NAMALWA (cell line): ENCODE measurements at regions not wholly inside any gene's neighbourhood (a gene's known extent, or its start where the extent isn't known, plus 50 kb on each side); places are given as distances from the start of the nearest gene placed in this dataset.

ENCODE experiments used
- DNase-seq: peaks from one replicate; pipeline ENCODE4 v3.0.0-alpha.2; 2015; ENCODE audit warnings: low spot score

DNA sequence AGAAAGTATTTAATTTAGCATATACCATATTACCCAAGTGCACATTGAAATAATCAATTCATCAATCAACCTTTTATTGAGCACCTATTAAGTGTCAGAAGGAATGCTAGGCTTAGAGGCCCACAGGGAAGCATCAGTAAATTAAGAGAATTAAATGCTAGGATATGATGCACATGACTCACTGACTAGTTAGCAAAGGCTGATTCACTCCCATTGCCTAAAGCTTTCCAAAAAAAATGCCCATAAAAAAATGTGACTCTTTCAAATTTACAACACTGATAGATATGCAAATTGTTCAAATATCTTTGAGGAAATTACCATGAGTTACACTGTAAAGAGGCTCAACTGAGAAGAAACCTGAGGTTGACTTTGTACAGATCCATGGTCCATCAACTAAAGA, 883.3 kb downstream of the CDH11 start:
- DNase-seq = no peak

DNA sequence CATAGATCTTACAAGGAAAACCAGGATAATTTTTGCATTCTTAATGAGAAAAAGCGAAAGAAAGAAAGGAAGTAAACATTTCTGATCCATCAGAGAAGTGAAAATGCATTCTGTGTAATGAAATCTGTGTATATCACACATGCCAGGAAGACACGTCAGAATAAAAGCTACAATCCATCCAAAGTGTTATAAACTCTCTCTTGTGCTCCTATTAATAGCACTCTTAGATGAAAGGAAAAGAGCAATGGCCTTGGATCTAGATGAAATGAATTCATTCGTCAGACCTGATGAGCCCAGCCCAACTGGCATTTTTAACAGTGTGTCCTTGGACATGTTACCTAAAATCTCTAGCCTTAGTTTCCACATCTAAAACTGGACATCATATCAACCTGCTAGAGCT, 885.5 kb downstream of the CDH11 start:
- DNase-seq = no peak

DNA sequence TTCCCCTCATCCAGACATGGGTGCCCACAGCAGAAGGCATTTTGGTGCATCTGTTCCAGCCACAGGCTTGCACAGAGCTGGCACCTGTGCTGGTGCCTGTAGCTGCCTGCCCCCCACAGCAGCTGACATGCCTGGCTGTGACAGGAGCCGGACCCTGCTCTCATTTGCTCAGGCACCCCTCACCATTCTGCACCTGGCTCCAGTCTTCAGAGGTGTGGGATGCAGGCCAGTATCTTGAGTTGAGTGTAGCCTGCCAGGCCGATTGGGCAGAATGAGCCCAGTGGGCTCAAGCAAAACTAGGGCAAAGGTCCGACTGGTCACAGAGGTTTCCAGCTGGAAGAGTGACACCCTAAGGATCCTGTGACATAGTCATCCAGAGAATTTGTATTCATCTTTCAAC, 887.7 kb downstream of the CDH11 start:
- no peak for DNase-seq

DNA sequence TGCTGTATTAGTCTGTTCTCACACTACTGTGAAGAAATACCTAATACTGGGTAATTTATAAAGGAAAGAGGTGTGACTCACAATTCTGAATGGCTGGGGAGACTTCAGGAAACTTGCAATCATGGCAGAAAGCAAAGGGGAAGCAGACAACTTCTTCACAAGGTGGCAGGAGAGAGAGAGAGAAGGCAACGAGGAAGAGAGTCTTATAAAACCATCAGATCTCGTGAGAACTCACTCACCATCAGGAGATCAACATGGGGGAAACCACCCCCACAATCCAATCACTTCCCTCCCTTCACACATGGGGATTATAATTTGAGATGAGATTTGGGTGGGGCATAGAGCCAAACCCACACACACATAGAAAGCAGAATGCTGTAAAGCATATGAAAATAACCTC, 896.2 kb downstream of the CDH11 start:
- peak; percentile 11 for DNase-seq

DNA sequence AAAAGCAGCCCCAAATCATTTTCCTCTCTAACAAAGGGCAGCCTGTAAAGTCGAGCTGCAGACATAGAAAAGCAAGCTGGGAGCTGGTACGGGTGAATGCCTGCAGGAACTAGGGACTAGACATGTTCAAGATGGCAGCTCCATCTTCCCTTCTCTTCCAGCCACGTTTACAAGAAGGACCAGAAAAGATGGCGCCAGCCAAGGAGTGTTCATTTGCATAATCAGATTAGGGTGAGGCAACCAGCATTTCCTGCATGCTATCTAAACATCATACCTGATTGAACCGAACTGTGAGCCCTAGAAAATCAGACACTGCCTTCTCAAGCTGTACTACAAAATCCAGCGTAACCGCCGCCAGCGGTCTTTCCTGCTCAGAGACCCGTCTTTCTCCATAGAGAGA, 896.8 kb downstream of the CDH11 start:
- DNase-seq = no peak

DNA sequence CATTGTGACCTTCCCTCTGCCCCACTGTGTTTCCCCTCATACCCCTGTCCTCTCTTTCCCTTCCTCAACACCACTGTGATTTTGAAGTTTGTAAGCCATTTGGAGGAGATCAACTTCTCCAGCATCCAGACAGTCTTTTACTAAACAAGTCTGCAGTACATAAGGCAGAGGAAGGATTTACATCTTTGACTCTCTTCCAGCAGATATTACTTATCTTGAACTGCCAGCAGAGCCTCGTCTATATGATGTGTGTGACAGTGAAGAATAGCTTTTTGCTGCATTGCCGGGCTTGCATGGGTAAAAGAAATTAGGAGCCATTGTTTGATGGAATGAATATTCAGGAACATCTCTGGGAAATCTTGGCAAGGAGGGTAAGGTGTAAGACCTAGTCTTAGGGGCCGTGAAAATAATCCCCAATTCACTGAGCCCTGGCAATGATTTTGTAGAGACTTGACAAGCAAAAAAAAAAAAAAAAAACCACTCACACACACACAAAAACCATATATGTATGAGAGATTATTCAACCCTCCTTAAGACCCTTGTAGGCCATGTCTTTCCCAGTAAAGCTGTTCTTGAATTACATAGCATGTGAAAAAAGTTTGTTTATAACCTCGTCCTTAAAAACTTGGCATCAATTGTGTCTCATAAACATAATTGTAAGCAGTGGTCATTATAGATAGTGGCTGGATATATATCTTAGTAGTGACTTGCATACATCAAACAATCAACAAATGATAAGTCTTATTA, 903.9 kb downstream of the CDH11 start:
- DNase-seq = no peak

DNA sequence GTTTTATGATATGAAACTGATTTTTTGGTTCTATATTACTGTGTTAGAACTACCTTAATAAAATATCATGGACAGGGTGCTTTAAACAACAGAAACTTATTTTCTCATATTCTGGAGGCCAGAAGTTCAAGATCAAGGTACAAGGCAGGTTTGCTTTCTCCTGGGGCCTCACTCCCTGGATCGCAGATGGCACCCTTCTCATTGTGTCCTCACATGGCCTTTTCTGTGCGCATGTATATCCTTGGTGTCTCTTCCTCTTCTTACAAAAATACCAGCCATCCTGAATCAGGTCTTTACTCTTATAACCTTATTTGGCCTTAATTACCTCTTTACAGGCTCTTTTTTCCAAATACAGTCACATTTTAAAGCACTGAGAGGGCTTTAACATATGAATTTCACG, 906.1 kb downstream of the CDH11 start:
- DNase-seq = no peak

DNA sequence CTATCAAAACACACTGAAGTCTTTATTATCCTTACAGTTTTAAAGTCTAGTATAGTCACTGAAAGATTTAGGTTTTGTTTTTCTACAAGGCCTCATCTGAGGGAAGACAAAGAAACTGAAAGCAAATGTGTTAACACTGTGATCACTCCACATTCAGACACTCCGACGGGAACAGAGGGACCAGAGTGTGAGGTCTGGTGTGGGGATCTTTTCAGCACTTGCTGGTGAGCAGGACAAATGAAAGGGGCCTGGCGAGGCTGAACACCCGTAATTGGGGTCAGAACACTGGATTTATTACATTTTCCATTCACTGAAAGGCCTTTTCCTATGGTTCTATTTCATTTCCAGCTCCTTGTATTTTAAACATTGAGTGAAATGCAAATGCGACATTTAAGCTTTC, 910.5 kb downstream of the CDH11 start:
- DNase-seq = no peak

DNA sequence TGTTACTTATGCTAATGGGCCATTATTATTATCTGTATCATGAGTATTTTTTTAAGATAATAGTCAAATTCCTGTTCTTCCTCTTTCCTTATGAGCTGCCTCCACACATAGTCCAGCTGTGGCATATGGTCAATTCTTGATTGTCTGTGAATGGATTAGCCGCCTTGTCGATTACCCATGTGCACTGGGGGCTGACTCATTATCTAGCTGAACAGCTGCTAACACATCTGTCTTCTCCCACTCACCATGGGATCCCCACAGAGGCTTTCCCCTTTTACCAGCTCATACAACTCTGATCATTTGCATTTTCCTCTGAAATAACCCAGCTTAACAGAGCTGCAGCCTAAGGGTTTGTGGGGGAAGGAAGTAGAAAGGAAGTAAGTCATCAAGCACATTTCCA, 915.0 kb downstream of the CDH11 start:
- peak; percentile 34 for DNase-seq

DNA sequence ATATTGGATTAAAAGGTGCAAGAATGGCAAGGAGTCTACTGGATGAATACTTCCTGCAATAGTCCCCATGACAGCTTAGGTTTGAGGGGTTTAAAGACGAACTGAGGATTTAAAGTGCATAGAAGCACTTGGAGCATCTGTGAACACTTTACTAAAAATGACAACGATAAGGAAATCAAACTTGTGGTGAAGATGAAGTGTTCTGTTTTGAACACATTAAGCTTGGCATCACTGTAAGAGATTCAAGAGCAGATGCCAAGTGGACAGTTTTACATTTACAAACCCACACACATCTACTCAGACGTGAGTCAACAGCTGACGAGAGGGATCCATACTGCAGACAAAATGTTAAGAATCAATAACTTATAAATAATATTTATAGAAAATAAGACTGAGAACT, 918.7 kb downstream of the CDH11 start:
- DNase-seq = no peak

DNA sequence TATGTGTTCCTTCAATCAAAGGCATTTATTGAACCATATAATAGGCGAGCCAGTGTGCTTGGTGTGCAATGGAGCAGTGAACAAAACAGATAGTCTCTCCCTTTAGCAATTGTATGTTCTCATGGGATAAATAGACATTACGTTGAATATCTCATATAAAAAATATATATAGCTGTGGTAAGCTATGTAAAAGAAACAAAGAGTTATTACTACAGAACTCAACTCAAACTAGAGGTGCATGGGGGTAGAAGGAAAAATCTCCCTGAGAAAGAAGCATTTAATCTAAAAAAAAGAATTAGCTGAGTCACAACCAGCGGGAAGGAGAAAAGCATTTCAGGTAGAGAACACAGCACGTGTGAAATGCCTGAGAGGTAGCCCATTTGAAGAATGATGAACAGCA, 919.3 kb downstream of the CDH11 start:
- DNase-seq = no peak

DNA sequence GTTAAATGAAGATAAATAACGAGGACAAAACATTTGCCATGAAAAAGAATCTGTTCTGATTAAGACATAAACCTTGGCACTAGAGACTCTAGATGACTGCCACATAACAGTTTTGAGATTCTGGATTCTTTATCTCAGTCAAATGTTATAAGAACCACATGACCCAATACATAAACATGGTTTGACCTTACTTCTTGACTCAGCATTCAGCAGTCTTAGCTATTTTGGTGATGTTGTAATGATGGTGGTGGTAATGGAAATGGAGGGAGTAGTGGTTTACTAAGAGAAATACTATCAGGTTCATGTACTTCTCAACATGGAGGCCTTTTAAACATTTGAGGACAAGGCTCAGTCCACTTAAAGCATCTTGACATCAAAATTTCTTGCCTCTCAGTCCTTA, 925.4 kb downstream of the CDH11 start:
- no peak for DNase-seq

DNA sequence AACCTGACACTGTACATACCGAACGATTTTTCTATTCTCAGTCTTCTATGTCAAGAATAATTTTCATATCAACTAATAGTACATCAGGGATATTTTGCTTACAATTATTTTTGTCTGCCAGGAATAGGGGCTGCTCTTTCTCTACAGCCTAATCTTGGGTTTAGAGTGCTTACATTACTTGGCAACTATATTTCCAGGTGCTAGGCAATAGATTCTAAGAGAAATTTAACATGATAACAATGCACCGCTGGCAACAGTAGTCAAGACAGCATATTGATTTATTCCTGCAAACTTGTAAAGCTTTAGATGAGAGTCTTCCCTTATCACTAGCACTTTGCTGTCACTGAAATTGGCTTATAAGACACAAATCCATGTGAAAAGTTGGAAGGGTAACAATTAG, 935.9 kb downstream of the CDH11 start:
- DNase-seq = no peak

DNA sequence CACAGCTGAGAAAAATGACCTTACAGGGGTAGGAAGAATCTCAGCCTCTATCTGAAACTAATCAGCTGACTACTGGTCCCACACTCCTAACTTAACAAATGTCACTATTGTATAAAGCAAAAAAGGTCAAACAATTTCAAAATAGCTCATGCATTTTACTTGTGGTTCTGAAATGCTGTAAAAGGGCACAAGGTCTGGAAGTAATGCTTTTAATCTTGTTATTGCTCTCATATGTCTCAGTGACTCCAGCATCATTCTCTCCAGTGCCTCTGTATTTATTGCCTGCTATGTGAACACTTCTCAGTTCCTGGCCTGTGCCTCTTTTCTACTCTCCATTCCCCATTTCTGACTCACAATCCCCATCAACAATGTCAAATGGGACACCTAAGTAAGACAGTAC, 937.7 kb downstream of the CDH11 start:
- no peak for DNase-seq

DNA sequence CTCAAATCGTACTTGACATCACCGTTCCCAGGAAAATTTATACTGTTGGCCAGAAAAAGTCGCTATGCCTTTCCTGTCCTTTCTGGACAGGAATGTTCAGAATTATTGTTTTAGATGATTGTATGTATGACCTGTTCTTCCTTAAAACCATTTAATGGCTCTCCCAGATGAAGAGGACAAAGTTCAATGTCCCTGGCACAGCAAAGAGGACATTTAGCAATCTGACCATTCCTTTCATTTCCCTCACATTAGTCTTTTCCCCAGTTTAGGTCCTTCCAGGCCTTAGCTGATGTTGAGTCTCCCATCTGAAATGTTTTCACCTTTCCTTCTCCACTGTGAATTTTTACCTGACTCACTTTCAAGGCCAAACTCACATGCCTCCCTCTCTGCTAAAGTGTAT, 938.9 kb downstream of the CDH11 start:
- no peak for DNase-seq

DNA sequence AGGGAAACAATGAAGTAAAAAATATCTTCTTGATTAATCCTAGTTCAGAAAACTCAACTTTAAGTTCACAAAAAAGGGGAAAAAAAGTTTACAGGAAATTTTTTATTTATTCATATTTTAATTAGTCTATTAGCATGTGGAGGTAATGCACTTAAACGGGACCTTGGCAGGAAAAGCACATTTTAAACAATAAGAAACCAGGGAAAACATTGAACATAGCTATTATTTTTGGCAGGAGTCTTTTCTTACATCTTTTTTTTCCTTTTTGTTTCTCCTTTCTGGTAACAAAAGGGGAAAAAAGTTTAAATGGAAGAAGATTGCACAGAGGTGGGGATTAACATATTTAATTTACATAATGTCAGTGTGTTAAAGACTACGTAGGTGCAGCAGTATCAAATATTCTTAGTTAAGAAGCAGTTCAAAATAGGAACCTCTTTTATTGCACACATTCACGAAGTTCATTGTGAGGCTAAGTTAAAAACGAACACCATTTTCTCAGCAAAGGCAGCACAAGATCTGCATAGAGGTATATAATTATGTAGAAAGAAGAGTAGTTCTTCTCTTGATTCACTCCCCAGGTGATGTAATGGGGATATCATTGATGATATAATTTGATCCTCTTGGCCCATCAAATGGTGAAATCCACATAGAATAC, 940.5 kb downstream of the CDH11 start:
- no peak for DNase-seq

DNA sequence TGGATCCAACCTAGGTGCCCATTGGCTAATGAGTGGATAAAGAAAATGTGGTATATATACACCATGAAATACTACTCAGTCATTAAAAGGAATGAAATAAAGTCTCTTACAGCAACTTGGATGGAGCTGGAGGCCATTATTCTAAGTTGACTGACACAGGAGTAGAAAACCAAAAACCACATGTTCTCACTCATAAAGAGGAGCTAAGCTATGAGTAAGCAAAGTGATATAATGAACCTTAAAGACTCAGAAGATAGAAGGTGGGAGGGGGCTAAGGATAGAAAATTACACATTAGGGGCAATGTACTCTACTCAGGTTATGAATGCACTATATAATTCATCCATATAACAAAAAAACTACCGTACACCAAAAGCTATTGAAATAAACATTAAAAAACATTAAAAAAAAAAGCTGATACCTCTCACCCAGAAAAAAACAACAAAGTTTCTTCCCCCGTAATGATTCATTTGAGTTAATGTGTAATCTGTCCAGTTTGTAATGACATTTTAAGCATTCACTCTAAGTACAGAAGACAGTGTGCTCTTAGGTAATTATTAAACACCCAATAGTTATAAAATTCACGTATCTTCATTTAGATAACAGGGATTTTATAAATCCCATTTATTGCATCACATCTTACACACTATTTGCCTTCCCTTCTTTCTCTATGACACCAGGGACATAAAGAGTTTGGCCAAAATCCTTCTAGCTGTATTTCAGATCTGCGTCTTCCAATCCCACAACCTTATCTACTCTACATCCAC, 941.5 kb downstream of the CDH11 start:
- no peak for DNase-seq

DNA sequence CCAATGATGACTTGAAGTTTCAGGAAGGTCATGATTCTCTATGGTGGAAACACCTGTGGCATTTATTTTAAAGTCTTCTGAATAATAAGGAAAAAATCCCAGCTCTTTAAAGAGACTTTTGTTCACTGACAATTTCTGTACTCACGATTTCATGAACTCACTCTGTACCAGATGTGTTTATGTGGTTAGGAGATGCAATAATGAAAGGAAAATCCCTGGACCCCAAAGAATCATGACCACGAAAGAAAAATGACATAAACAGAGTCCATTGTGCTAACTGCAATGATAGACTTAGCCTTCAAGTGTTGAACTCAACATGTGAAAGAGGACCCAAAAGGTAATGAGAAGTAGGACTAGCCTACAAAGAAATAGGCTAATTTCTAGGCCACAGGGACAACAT, 947.5 kb downstream of the CDH11 start:
- no peak for DNase-seq

DNA sequence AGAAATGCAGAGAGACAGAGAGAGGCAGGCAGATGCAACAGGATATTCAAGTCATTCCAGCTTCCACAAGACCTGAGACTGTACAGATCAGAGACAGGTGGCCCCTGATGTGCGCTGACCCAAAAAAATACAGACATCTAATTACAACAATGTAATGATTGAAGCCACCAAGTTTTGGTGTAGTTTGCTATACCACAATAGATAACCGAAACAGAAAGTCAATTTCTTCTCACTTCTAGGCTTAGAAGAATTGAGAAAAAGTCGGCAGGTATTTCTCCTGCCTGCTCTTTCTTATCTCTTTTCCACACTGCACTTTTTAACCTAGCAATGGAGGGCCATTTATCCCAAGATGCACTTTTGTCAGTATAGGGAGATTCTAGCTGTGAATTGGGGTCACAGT, 949.2 kb downstream of the CDH11 start:
- no peak for DNase-seq

DNA sequence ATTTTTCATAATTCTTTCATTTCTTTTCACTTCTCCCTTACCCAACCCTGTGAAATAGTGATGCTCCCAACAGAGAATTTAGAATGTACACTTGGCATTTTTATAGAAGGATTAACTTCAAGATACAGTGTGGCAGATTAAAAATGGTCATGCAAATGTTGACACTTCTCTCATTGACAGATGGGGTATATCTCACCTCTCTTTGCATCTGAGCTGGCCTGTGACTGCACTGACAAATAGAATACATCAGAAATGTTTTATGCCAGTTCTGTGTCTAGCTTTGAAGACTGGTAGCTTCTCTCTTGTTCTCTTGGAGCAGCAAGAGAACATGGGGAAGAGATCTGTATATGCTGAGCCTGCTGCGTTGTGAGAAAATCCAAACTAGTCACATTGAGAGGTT, 949.6 kb downstream of the CDH11 start:
- DNase-seq = no peak

DNA sequence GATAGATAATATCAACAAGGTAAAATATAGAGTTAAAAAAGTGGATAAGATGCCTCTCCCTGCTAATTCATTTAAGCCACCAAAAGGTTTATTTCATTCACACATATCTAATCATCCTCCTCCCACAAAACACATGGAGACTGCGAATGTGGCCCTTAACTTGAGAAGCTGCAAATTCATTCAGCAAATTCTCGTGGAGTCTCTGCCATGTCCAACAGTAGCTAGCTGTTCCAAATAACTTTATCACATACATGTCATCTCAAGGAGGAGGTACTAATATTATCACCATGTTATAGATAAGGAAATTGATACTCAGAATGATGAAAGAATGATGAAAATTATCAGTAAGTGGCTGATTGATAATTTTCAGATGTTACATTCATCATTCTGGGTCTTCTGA, 950.2 kb downstream of the CDH11 start:
- no peak for DNase-seq

DNA sequence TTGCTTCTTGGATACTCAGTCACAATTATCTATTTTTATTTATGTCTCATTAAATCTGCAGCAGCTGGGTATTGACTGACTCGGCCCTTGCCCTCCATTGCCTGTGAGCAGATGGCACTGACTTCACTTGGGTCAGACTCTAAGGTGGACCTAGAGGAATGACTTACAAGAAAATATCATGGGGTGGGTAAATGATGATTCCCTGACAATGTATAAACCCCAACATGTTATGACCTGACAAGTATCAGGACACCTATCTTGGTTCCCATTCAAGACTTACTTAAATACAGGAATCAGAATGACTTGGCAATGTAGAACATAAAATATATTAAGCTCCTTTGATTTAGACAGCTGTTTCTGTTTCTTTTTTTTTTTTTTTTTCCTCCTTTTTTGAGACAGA, 953.5 kb downstream of the CDH11 start:
- no peak for DNase-seq

DNA sequence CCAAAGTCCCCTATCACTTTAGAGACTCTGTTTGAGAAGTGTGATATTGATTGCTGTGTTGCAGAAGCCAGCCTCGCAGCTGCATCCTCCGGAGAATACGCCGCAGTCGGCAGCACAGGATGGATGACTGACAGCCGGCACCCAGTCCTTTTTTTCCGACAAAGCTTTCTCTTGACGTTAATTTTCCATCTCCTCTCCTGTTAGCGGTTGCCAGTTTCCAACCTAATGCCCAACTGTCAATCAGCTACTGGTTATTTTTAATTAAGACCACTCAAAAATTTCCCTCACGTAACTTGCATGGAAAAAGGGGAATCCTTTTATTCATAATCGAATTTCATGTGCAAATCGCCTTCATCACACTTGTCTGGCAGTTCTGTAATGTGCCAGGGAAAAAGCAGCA, 953.9 kb downstream of the CDH11 start:
- DNase-seq = no peak
